Loucy (cell line): ENCODE measurements at regions not wholly inside any gene's neighbourhood (a gene's known extent, or its start where the extent isn't known, plus 50 kb on each side); places are given as distances from the start of the nearest gene placed in this dataset.

Source experiments
- H2AFZ ChIP-seq: fragments of 200-600 bp; sonication (generic); 2 replicates; pipeline ENCODE4 v1.6.0; 2016; ENCODE audit warnings: antibody characterized with exemption, mild to moderate bottlenecking, low read length, moderate library complexity
- H3F3A ChIP-seq: fragments of 200-600 bp; 2 replicates; pipeline ENCODE4 v1.6.0; 2016; ENCODE audit warnings: antibody characterized with exemption, low read depth, mild to moderate bottlenecking
- H3K27me3 ChIP-seq: fragments of 200-600 bp; sonication (generic); 2 replicates; pipeline ENCODE4 v1.6.1; 2014; ENCODE audit warnings: low read length, mild to moderate bottlenecking; ENCODE audit not compliant: insufficient read depth, poor library complexity, severe bottlenecking
- H3K36me3 ChIP-seq: fragments of 200-600 bp; sonication (generic); 2 replicates; pipeline ENCODE4 v1.6.1; 2016; ENCODE audit warnings: low read length; ENCODE audit not compliant: insufficient read depth
- H3K4me1 ChIP-seq: fragments of 200-600 bp; sonication (generic); 2 replicates; pipeline ENCODE4 v1.5.1; 2014; ENCODE audit warnings: low read length, mild to moderate bottlenecking; ENCODE audit not compliant: insufficient read depth, poor library complexity, severe bottlenecking
- H3K4me2 ChIP-seq: fragments of 200-600 bp; sonication (generic); 2 replicates; pipeline ENCODE4 v1.6.0; 2014; ENCODE audit warnings: antibody characterized with exemption, low read length, low read depth, mild to moderate bottlenecking; ENCODE audit not compliant: poor library complexity, severe bottlenecking
- H3K4me3 ChIP-seq: fragments of 200-600 bp; sonication (generic); 2 replicates; pipeline ENCODE4 v1.5.1; 2014; ENCODE audit warnings: low read length, mild to moderate bottlenecking, mixed read lengths; ENCODE audit not compliant: poor library complexity, severe bottlenecking
- H3K79me2 ChIP-seq: fragments of 200-600 bp; sonication (generic); 2 replicates; pipeline ENCODE4 v1.6.1; 2014; ENCODE audit warnings: low read length; ENCODE audit not compliant: insufficient read depth
- H3K9ac ChIP-seq: fragments of 200-600 bp; sonication (generic); 2 replicates; pipeline ENCODE4 v1.6.0; 2014; ENCODE audit warnings: mild to moderate bottlenecking, low read depth, low read length, moderate library complexity; ENCODE audit not compliant: poor library complexity, severe bottlenecking
- H3K9me2 ChIP-seq: fragments of 200-600 bp; sonication (generic); replicated peaks from 2 replicates; pipeline ENCODE4 v1.6.1; 2016; ENCODE audit warnings: low read depth, low read length, mixed read lengths
- H3K9me3 ChIP-seq: fragments of 200-600 bp; sonication (generic); 2 replicates; pipeline ENCODE4 v1.6.1; 2014; ENCODE audit warnings: mild to moderate bottlenecking, antibody characterized with exemption, low read length, low read depth; ENCODE audit not compliant: insufficient read depth
- H4K20me1 ChIP-seq: fragments of 200-600 bp; sonication (generic); 2 replicates; pipeline ENCODE4 v1.6.0; 2014; ENCODE audit warnings: antibody characterized with exemption, low read length, mild to moderate bottlenecking; ENCODE audit not compliant: insufficient read depth, poor library complexity, severe bottlenecking
- EZH2phosphoT487 ChIP-seq: fragments of 200-600 bp; IDR thresholded peaks from 2 replicates; pipeline ENCODE4 v1.6.1; 2018; ENCODE audit warnings: antibody characterized with exemption, mild to moderate bottlenecking, moderate library complexity, borderline replicate concordance
- TF ChIP-seq, protein P1 (sequence below): fragments of 200-600 bp; sonication (generic); conservative IDR thresholded peaks from 2 replicates; pipeline ENCODE4 v1.5.1; 2014; ENCODE audit warnings: mild to moderate bottlenecking, antibody characterized with exemption, low read length

DNA sequence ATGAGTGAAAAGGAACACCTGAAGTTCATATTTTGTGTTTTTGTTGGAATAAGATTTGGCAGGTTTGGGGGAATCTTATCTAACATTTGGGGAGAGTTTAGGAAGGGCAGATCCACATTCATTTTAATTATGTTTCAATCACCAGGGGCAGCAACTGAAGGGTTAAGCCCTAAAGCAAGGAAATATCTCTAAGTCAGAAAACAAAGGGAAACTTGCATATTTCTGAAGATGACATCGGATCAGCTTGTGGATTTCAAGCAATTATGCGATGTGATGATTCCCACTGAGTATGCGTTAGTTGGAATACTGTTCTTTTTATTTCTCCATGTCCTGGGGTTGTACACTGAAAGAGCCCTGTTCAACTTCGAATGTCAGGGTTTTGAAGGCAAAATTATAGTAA, 59.8 kb upstream of the NFIB start:
- H2AFZ ChIP-seq = no peak overlapping the region
- H4K20me1 ChIP-seq = no peaks in the 10 kb centered on the region
- no peak overlapping the region for H3K4me2 ChIP-seq
- H3K9ac ChIP-seq = no peak overlapping the region
- H3K9me3 ChIP-seq = no peaks in the 10 kb centered on the region
- H3K36me3 ChIP-seq = no peaks in the 10 kb centered on the region
- H3K79me2 ChIP-seq = no peaks in the 10 kb centered on the region
- H3K4me3 ChIP-seq = no peak overlapping the region
- H3K4me1 ChIP-seq = no peaks in the 10 kb centered on the region
- no peaks in the 10 kb centered on the region for H3F3A ChIP-seq
- TF ChIP-seq EZH2phosphoT487 = no peak
- TF ChIP-seq, protein P1, sequence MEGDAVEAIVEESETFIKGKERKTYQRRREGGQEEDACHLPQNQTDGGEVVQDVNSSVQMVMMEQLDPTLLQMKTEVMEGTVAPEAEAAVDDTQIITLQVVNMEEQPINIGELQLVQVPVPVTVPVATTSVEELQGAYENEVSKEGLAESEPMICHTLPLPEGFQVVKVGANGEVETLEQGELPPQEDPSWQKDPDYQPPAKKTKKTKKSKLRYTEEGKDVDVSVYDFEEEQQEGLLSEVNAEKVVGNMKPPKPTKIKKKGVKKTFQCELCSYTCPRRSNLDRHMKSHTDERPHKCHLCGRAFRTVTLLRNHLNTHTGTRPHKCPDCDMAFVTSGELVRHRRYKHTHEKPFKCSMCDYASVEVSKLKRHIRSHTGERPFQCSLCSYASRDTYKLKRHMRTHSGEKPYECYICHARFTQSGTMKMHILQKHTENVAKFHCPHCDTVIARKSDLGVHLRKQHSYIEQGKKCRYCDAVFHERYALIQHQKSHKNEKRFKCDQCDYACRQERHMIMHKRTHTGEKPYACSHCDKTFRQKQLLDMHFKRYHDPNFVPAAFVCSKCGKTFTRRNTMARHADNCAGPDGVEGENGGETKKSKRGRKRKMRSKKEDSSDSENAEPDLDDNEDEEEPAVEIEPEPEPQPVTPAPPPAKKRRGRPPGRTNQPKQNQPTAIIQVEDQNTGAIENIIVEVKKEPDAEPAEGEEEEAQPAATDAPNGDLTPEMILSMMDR = no peak
- no peaks in the 10 kb centered on the region for H3K9me2 ChIP-seq
- no peaks in the 10 kb centered on the region for H3K27me3 ChIP-seq

DNA sequence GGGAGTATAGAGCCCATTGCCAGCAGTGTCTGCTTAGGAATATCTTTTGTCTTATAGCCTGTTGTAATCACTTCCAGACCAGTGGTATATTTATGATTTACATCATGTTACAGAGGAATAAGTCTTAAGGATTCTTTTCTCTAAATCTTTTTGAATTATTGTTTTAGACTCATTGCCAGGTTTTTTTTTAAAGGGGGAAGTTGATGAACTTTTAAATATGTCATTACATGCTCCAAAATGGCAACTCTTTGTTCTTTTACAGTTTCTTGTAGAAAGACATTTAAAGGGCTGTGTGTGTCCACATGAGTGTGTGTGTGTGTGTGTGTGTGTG, 59.4 kb upstream of the NFIB start:
- Histone ChIP-seq H3K4me1 (no peaks in the 10 kb centered on the region), H3K4me2 (no peak overlapping the region), H3K9me3 (no peaks in the 10 kb centered on the region), H3K4me3 (no peak overlapping the region), H3K79me2 (no peaks in the 10 kb centered on the region), H3K9me2 (no peaks in the 10 kb centered on the region), H3K27me3 (no peaks in the 10 kb centered on the region), H4K20me1 (no peaks in the 10 kb centered on the region), H3K9ac (no peak overlapping the region), H3F3A (no peaks in the 10 kb centered on the region), H2AFZ (no peak overlapping the region), H3K36me3 (no peaks in the 10 kb centered on the region)
- TF ChIP-seq, protein P1 = no peak
- no peak for TF ChIP-seq EZH2phosphoT487

DNA sequence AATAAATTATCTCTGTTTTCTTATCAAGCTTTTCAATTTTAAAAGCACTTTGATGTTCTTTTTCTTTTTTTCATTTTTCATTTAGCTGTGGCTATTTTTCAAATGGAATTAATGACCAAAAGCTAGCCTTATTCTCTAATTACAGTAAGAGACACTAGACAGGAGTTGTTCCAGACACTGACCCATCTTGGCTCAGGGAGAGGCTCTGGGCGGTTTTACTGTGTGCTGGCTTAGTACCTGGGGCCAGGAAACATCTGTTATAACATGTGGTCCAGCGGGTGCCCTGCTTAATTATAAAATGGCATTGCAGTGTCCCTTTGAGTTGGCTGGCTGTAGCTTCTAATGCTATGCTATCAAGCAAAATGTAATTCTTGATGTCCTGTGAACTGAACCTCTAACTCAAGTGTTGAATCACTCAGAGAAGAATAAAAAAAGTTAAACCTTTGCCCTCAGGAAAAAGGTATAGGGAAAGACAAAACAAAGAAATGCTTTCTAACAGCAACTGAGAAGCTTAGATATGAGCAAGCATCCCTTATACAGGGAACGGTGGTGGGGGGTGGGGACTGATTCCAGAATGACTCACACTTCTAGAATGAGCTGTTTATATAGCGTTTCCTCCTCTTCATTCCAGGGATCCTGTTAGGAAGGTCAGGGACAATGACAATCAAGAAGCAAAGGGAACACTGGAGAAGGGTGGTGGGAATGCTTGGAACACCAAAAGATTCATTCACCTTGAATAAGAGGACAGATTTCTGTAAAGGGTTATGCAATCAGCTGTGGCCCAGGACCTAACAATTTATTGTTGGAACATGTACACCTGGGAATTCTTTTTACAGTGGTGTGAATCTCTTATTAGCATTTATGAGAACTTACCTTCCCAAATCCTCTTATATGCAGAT, 58.7 kb upstream of the NFIB start:
- Histone ChIP-seq H3K27me3 (no peaks in the 10 kb centered on the region), H3K4me1 (no peaks in the 10 kb centered on the region), H3K9me2 (no peaks in the 10 kb centered on the region), H3K9me3 (no peaks in the 10 kb centered on the region), H3K79me2 (no peaks in the 10 kb centered on the region), H3F3A (no peaks in the 10 kb centered on the region), H3K4me3 (no peak overlapping the region), H3K4me2 (peak overlapping the region; percentile 5), H4K20me1 (no peaks in the 10 kb centered on the region), H2AFZ (no peak overlapping the region), H3K36me3 (no peaks in the 10 kb centered on the region), H3K9ac (no peak overlapping the region)
- TF ChIP-seq, protein P1 = no peak
- TF ChIP-seq EZH2phosphoT487 = no peak
